ENCODE measurements at regions not wholly inside any gene's neighbourhood (a gene's known extent, or its start where the extent isn't known, plus 50 kb on each side); places are given as distances from the start of the nearest gene placed in this dataset.

DNA sequence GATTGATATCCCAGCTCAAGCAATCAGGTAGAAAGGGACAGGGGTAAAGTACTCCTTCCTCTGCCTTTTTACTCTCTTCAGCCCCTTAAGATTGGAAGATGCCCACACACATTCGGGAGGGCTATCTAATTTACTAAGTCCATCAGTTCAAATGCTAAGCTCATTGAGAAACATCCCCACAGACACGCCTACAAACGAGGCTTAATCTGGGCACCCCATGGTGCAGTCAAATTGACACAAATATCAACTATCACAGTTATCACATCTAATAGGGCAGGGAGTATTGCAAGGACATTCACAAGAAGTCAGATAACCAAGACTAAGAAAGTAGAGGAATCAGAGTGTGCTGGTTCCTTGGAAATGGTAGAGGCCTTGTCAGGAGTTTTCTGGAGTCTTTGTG is 437.8 kb upstream of the AZI2 start:
- Histone ChIP-seq H3K4me2 (ENCODE audit: control insufficient read depth, extremely low read depth, insufficient read depth, low read depth, low read length) (no peak overlapping the region), H3K79me2 (ENCODE audit: control insufficient read depth, insufficient read depth, low read length) (no peaks in the 10 kb centered on the region), H2AFZ (ENCODE audit: control insufficient read depth, low read length) (no peak overlapping the region), H4K20me1 (ENCODE audit: control insufficient read depth, extremely low read depth, insufficient read depth, low read length) (no peaks in the 10 kb centered on the region), H3K9ac (ENCODE audit: control insufficient read depth, extremely low read depth, insufficient read depth, low read length) (no peak overlapping the region), H3K4me1 (ENCODE audit: control insufficient read depth, extremely low read depth, insufficient read depth, low read length) (no peaks in the 10 kb centered on the region), H3K9me3 (ENCODE audit: control insufficient read depth, low read depth, low read length) (no peaks in the 10 kb centered on the region), H3K4me3 (ENCODE audit: control insufficient read depth in 2 of 3, extremely low read depth in 1 of 3, insufficient read depth in 2 of 3, low read depth in 1 of 3, low read length in 3 of 3) (no peak overlapping the region), H3K36me3 (ENCODE audit: control insufficient read depth in 2 of 2, extremely low read depth in 1 of 2, insufficient read depth in 2 of 2, low read length in 2 of 2) (no peaks in the 10 kb centered on the region), H3K27me3 (ENCODE audit: control insufficient read depth, extremely low read depth, insufficient read depth, low read length) (no peaks in the 10 kb centered on the region), H3K9me1 (ENCODE audit: control insufficient read depth, extremely low read depth, insufficient read depth, low read length) (no peaks in the 10 kb centered on the region), H3K27ac (ENCODE audit: control insufficient read depth, insufficient read depth, low read length) (no peak overlapping the region)
- dilution Hi-C loops (cut with MboI; ENCODE audit: extremely low pct_ligation_motif_present, low sequenced_read_pairs) = no loop called here
- DNase-seq (ENCODE audit: low read depth, low spot score) (no peak), FAIRE-seq (no peak)
- TF ChIP-seq, protein P1, sequence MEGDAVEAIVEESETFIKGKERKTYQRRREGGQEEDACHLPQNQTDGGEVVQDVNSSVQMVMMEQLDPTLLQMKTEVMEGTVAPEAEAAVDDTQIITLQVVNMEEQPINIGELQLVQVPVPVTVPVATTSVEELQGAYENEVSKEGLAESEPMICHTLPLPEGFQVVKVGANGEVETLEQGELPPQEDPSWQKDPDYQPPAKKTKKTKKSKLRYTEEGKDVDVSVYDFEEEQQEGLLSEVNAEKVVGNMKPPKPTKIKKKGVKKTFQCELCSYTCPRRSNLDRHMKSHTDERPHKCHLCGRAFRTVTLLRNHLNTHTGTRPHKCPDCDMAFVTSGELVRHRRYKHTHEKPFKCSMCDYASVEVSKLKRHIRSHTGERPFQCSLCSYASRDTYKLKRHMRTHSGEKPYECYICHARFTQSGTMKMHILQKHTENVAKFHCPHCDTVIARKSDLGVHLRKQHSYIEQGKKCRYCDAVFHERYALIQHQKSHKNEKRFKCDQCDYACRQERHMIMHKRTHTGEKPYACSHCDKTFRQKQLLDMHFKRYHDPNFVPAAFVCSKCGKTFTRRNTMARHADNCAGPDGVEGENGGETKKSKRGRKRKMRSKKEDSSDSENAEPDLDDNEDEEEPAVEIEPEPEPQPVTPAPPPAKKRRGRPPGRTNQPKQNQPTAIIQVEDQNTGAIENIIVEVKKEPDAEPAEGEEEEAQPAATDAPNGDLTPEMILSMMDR (optimal IDR thresholded peaks at IDR 0.05 in 1 of 3, IDR thresholded peaks at IDR 0.05 in 1 of 3, conservative IDR thresholded peaks at IDR 0.05 in 1 of 3; ENCODE audit: extremely low read depth in 1 of 3, insufficient read depth in 2 of 3, low read length in 3 of 3) = no peak
- TF ChIP-seq EZH2 (IDR thresholded peaks at IDR 0.05; ENCODE audit: low read length) = no peak

DNA sequence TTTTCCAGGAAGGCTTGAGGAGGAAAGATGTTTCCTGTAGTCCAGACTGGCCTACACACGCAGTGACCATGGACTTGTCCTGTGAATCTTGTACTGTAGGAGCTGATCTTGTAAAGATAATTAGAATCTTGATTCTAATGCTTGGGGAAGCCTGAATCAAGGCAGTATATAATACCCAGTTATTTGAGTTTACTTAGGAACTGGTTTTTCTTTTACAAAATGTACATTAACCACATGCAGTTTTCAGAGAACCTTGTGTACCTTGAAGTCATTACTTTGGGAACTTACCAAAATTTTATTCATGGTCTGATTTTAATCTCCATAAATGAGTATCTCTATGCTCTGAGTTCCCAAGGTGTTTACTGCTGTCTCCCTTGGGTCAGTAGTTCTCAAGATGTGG is 439.9 kb upstream of the AZI2 start:
- TF ChIP-seq EZH2 (IDR thresholded peaks at IDR 0.05; ENCODE audit: low read length) = no peak
- TF ChIP-seq, protein P1 (optimal IDR thresholded peaks at IDR 0.05 in 1 of 3, IDR thresholded peaks at IDR 0.05 in 1 of 3, conservative IDR thresholded peaks at IDR 0.05 in 1 of 3; ENCODE audit: extremely low read depth in 1 of 3, insufficient read depth in 2 of 3, low read length in 3 of 3) = no peak
- no peaks in the 10 kb centered on the region for H3K4me1 ChIP-seq (ENCODE audit: control insufficient read depth, extremely low read depth, insufficient read depth, low read length)
- no peaks in the 10 kb centered on the region for H3K9me1 ChIP-seq (ENCODE audit: control insufficient read depth, extremely low read depth, insufficient read depth, low read length)
- FAIRE-seq = no peak
- H3K79me2 ChIP-seq (ENCODE audit: control insufficient read depth, insufficient read depth, low read length) = no peaks in the 10 kb centered on the region
- no peaks in the 10 kb centered on the region for H4K20me1 ChIP-seq (ENCODE audit: control insufficient read depth, extremely low read depth, insufficient read depth, low read length)
- H3K4me2 ChIP-seq (ENCODE audit: control insufficient read depth, extremely low read depth, insufficient read depth, low read depth, low read length) = no peak overlapping the region
- dilution Hi-C loops (cut with MboI; ENCODE audit: extremely low pct_ligation_motif_present, low sequenced_read_pairs) = no loop called here
- H3K9me3 ChIP-seq (ENCODE audit: control insufficient read depth, low read depth, low read length) = no peaks in the 10 kb centered on the region
- H3K27ac ChIP-seq (ENCODE audit: control insufficient read depth, insufficient read depth, low read length) = no peak overlapping the region
- no peaks in the 10 kb centered on the region for H3K27me3 ChIP-seq (ENCODE audit: control insufficient read depth, extremely low read depth, insufficient read depth, low read length)
- H3K36me3 ChIP-seq (ENCODE audit: control insufficient read depth in 2 of 2, extremely low read depth in 1 of 2, insufficient read depth in 2 of 2, low read length in 2 of 2) = no peaks in the 10 kb centered on the region
- H3K4me3 ChIP-seq (ENCODE audit: control insufficient read depth in 2 of 3, extremely low read depth in 1 of 3, insufficient read depth in 2 of 3, low read depth in 1 of 3, low read length in 3 of 3) = no peak overlapping the region
- no peak for DNase-seq (ENCODE audit: low read depth, low spot score)
- no peak overlapping the region for H3K9ac ChIP-seq (ENCODE audit: control insufficient read depth, extremely low read depth, insufficient read depth, low read length)
- no peak overlapping the region for H2AFZ ChIP-seq (ENCODE audit: control insufficient read depth, low read length)

Data from keratinocyte (primary cell).